B cell (primary cell): ENCODE measurements at regions not wholly inside any gene's neighbourhood (a gene's known extent, or its start where the extent isn't known, plus 50 kb on each side); places are given as distances from the start of the nearest gene placed in this dataset.

ENCODE experiments used
- ATAC-seq: fragments of 200-7000 bp; cut with Tn5 transposase; one replicate; pipeline ENCODE4 v1.10.0; 2021; ENCODE audit warnings: low read depth, mild to moderate bottlenecking, moderate number of reproducible peaks, moderate library complexity
- CTCF ChIA-PET: fragments of 350-600 bp; sonication (Branson Sonifier 250); formaldehyde crosslinking; loops from one replicate; lab custom pipeline; 2021; ENCODE audit warnings: antibody characterized with exemption, inconsistent platforms; lab: Charles Lee
- POLR2A ChIA-PET: fragments of 350-600 bp; sonication (Branson Sonifier 250); formaldehyde crosslinking; loops from one replicate; lab custom pipeline; 2021; ENCODE audit warnings: antibody characterized with exemption; lab: Charles Lee
- DNase-seq: peaks from one replicate; pipeline ENCODE4 v3.0.0; 2013
- H2AFZ ChIP-seq: 2 replicates; pipeline ENCODE4 v1.6.1; 2012; ENCODE audit warnings: mild to moderate bottlenecking, low read depth, low read length; ENCODE audit not compliant: insufficient read depth, poor library complexity, severe bottlenecking
- H3K27ac ChIP-seq, 2 donors: 1 replicate in 1 of 2; 2 replicates in 1 of 2; pipeline ENCODE4 v1.5.1; 2012 to 2013; ENCODE audit warnings: low read length in 2 of 2, mild to moderate bottlenecking in 2 of 2, moderate library complexity in 1 of 2
- H3K27me3 ChIP-seq, 4 experiments: fragments of 200-600 bp in 1 of 4; sonication (generic) in 1 of 4; replicated peaks in 1 of 4; 1 replicate in 2 of 4; 2 replicates in 2 of 4; pipeline versions ENCODE4 v1.6.1 to v1.7.0; 2013 to 2016; ENCODE audit warnings: low read length in 3 of 4, mild to moderate bottlenecking in 2 of 4, mixed read lengths in 1 of 4, moderate library complexity in 1 of 4; ENCODE audit not compliant: insufficient read depth in 4 of 4, control insufficient read depth in 3 of 4; ENCODE audit errors: control extremely low read depth in 1 of 4
- H3K36me3 ChIP-seq, 2 experiments: replicated peaks in 1 of 2; 1 replicate in 1 of 2; 2 replicates in 1 of 2; pipeline versions ENCODE4 v1.6.1 to v1.7.1; 2013; ENCODE audit warnings: low read length in 1 of 2; ENCODE audit not compliant: insufficient read depth in 2 of 2, control insufficient read depth in 1 of 2; ENCODE audit errors: control extremely low read depth in 1 of 2, extremely low read depth in 1 of 2
- H3K4me1 ChIP-seq, 2 donors: fragments of 200-600 bp in 1 of 2; sonication (generic) in 1 of 2; 1 replicate in 1 of 2; 2 replicates in 1 of 2; pipeline versions ENCODE4 v1.5.1 to v1.6.1; 2013 to 2017; ENCODE audit warnings: low read length in 2 of 2; ENCODE audit not compliant: control insufficient read depth in 2 of 2, insufficient read depth in 2 of 2
- H3K4me2 ChIP-seq: replicated peaks from 2 replicates; pipeline ENCODE3; 2012; ENCODE audit warnings: mild to moderate bottlenecking, low read depth, low read length; ENCODE audit not compliant: poor library complexity, severe bottlenecking
- H3K4me3 ChIP-seq, 5 experiments: fragments of 200-600 bp in 1 of 5; sonication (generic) in 1 of 5; 1 replicate in 3 of 5; 2 replicates in 2 of 5; pipeline versions ENCODE4 v1.5.1 to v1.7.0; 2011 to 2016; ENCODE audit warnings: low read length in 4 of 5, mild to moderate bottlenecking in 4 of 5, low read depth in 2 of 5, control low read depth in 1 of 5, moderate library complexity in 1 of 5; ENCODE audit not compliant: insufficient read depth in 1 of 5; ENCODE audit errors: control extremely low read depth in 1 of 5, extremely low read depth in 1 of 5
- H3K79me2 ChIP-seq: fragments of 200-600 bp; sonication (generic); one replicate; pipeline ENCODE4 v1.6.0; 2016; ENCODE audit warnings: low read length; ENCODE audit not compliant: control insufficient read depth, insufficient read depth
- H3K9ac ChIP-seq: fragments of 200-600 bp; sonication (generic); 2 replicates; pipeline ENCODE4 v1.6.1; 2017; ENCODE audit warnings: mild to moderate bottlenecking, low read length, moderate library complexity
- H3K9me3 ChIP-seq, 3 donors: one replicate each; pipeline versions ENCODE4 v1.6.1 to v1.7.1; 2013; ENCODE audit warnings: low read length in 2 of 3; ENCODE audit not compliant: control insufficient read depth in 2 of 3, insufficient read depth in 1 of 3; ENCODE audit errors: control extremely low read depth in 1 of 3
- H4K20me1 ChIP-seq: 2 replicates; pipeline ENCODE4 v1.6.0; 2012; ENCODE audit warnings: mild to moderate bottlenecking, low read length; ENCODE audit not compliant: insufficient read depth, control insufficient read depth, poor library complexity, severe bottlenecking
- H3K27ac Mint-ChIP-seq: one replicate; pipeline ENCODE4 v1.8.0; 2021; ENCODE audit warnings: mixed read lengths
- H3K27me3 Mint-ChIP-seq: one replicate; pipeline ENCODE4 v1.8.0; 2021; ENCODE audit warnings: mixed read lengths
- H3K4me1 Mint-ChIP-seq: one replicate; pipeline ENCODE4 v1.8.0; 2021; ENCODE audit warnings: mixed read lengths
- H3K4me3 Mint-ChIP-seq: one replicate; pipeline ENCODE4 v1.8.0; 2021; ENCODE audit warnings: mixed read lengths
- H3K9me3 Mint-ChIP-seq: one replicate; pipeline ENCODE4 v1.8.0; 2022; ENCODE audit warnings: mixed read lengths; ENCODE audit not compliant: insufficient read depth
- CTCF ChIP-seq: fragments of 200-600 bp; IDR thresholded peaks from one replicate; pipeline ENCODE4 v1.8.0; 2022; ENCODE audit warnings: antibody characterized with exemption, mild to moderate bottlenecking
- EZH2 ChIP-seq: IDR thresholded peaks from 2 replicates; pipeline ENCODE4 v1.6.1; 2012; ENCODE audit warnings: borderline replicate concordance, low read depth, mild to moderate bottlenecking, moderate library complexity, low read length; ENCODE audit not compliant: insufficient read depth, poor library complexity, severe bottlenecking
- WGBS: methylation state at CpG from one replicate; pipeline ENCODE4 v1.1.5; 2013; ENCODE audit warnings: missing lambda C conversion rate; ENCODE audit not compliant: insufficient coverage; 5-methylcytosine and 5-hydroxymethylcytosine counted together
- intact Hi-C: fragments of 100-400 bp; cut with micrococcal nuclease; formaldehyde crosslinking; loops from one replicate; pipeline ENCODE4 v1.10.0; 2022

GRCh38 chr5:35316611-35317274 is 86.5 kb upstream of the PRLR start:
- H3K4me1 Mint-ChIP-seq, result peaks cover 14% of the 10 kb centered on the region
- WGBS, result 100% methylated on average over 1 of the region's 4 CpGs
- ChIA-PET CTCF (interaction anchor here (0.5 kb wide), 1 partner anchor 1331 kb away, joined by 3 read pairs; no protein-coding TSS in a partner anchor), POLR2A (no interaction called here)
- Histone ChIP-seq H3K4me1 (no peaks in the 10 kb centered on the region), H3K4me3 (no peak overlapping the region), H3K4me2 (no peak overlapping the region), H3K27ac (no peak overlapping the region), H3K79me2 (no peaks in the 10 kb centered on the region), H2AFZ (no peak overlapping the region), H3K27me3 (no peaks in the 10 kb centered on the region), H3K9ac (no peak overlapping the region), H4K20me1 (no peaks in the 10 kb centered on the region), H3K36me3 (no peaks in the 10 kb centered on the region), H3K9me3 (no peaks in the 10 kb centered on the region)
- TF ChIP-seq CTCF, result no peak
- intact Hi-C loops, result loop anchor here (5.0 kb wide), 1 partner anchor 104 kb away; no protein-coding TSS in a partner anchor
- H3K4me3 Mint-ChIP-seq, result no peak overlapping the region
- H3K9me3 Mint-ChIP-seq, result peaks cover 3% of the 10 kb centered on the region
- DNase-seq (no peak), ATAC-seq (no peak)
- H3K27ac Mint-ChIP-seq, result no peak overlapping the region
- peaks cover 4% of the 10 kb centered on the region for H3K27me3 Mint-ChIP-seq

- DNase-seq (no peak), ATAC-seq (no peak)
- TF ChIP-seq CTCF (no peak), EZH2 (no peak)
- no peaks in the 10 kb centered on the region for H3K27me3 ChIP-seq
- H3K79me2 ChIP-seq, result no peaks in the 10 kb centered on the region
- no peak overlapping the region for H3K27ac ChIP-seq
- no peaks in the 10 kb centered on the region for H3K4me1 ChIP-seq
- H3K9me3 ChIP-seq, result no peaks in the 10 kb centered on the region
- no peaks in the 10 kb centered on the region for H3K4me1 Mint-ChIP-seq
- no peak overlapping the region for H3K4me3 Mint-ChIP-seq
- ChIA-PET POLR2A (no interaction called here), CTCF (no interaction called here)
- peaks cover 4% of the 10 kb centered on the region for H3K27me3 Mint-ChIP-seq
- no peak overlapping the region for H3K27ac Mint-ChIP-seq
- H2AFZ ChIP-seq, result no peak overlapping the region
- no peak overlapping the region for H3K9ac ChIP-seq
- 48% methylated on average over 2 of the region's 2 CpGs for WGBS
- H3K4me2 ChIP-seq, result no peak overlapping the region
- no peaks in the 10 kb centered on the region for H3K36me3 ChIP-seq
- intact Hi-C loops, result no loop called here
- no peaks in the 10 kb centered on the region for H4K20me1 ChIP-seq
- peaks cover 3% of the 10 kb centered on the region for H3K9me3 Mint-ChIP-seq
- H3K4me3 ChIP-seq, result no peak overlapping the region
These were observed 83.0 kb upstream of the PRLR start for GRCh38 chr5:35313291-35313690.
